HUDEP-2 (cell line): ENCODE measurements at regions not wholly inside any gene's neighbourhood (a gene's known extent, or its start where the extent isn't known, plus 50 kb on each side); places are given as distances from the start of the nearest gene placed in this dataset.
"Not testable (repeated sequence)": the region's sequence is repeated elsewhere in the genome, so short reads cannot be mapped to it uniquely, and the experiment has no call there.

Experiments
- DNase-seq, 76 experiments: peaks; one replicate each; lab custom pipeline; 2025; ENCODE audit not compliant: unreplicated experiment in 76 of 76; lab: John Stamatoyannopoulos, UW

GRCh38 chr4:20196476-20196875, 55.2 kb upstream of the SLIT2 start:
- no peak for DNase-seq

- DNase-seq, result no peak
Measured at GRCh38 chr4:20195071-20195885, 56.4 kb upstream of the SLIT2 start.

- DNase-seq, result no peak
Measured at GRCh38 chr4:20194123-20195013, 57.3 kb upstream of the SLIT2 start.

GRCh38 chr4:20193141-20193936, 58.4 kb upstream of the SLIT2 start:
- no peak for DNase-seq

- DNase-seq, result no peak
Measured at GRCh38 chr4:20192736-20193135, 59.0 kb upstream of the SLIT2 start.

- DNase-seq, result no peak
Measured at GRCh38 chr4:20185103-20185502, 66.6 kb upstream of the SLIT2 start.

- not testable (repeated sequence) for DNase-seq
Measured at GRCh38 chr4:20183131-20183530, 68.6 kb upstream of the SLIT2 start.

- DNase-seq, result no peak
Measured at GRCh38 chr4:20181926-20182325, 69.8 kb upstream of the SLIT2 start.

GRCh38 chr4:20180509-20180908, 71.2 kb upstream of the SLIT2 start:
- DNase-seq, result no peak

- no peak for DNase-seq
Measured at GRCh38 chr4:20178902-20179576, 72.7 kb upstream of the SLIT2 start.

- DNase-seq, result no peak
Measured at GRCh38 chr4:20176881-20177280, 74.8 kb upstream of the SLIT2 start.

GRCh38 chr4:20172070-20172760, 79.5 kb upstream of the SLIT2 start:
- no peak for DNase-seq

GRCh38 chr4:20166544-20166943, 85.2 kb upstream of the SLIT2 start:
- no peak for DNase-seq

- DNase-seq, result no peak
Measured at GRCh38 chr4:20159516-20159915, 92.2 kb upstream of the SLIT2 start.

- DNase-seq, result no peak
Measured at GRCh38 chr4:20158195-20158594, 93.5 kb upstream of the SLIT2 start.

GRCh38 chr4:20151436-20151835, 100.3 kb upstream of the SLIT2 start:
- DNase-seq, result no peak

- not testable (repeated sequence) for DNase-seq
Measured at GRCh38 chr4:20149143-20149542, 102.6 kb upstream of the SLIT2 start.

- DNase-seq, result no peak
Measured at GRCh38 chr4:20137176-20137575, 114.5 kb upstream of the SLIT2 start.

- DNase-seq, result no peak
Measured at GRCh38 chr4:20127626-20128025, 124.1 kb upstream of the SLIT2 start.

- DNase-seq, result no peak
Measured at GRCh38 chr4:20126906-20127305, 124.8 kb upstream of the SLIT2 start.
